A549 (cell line): ENCODE measurements at regions not wholly inside any gene's neighbourhood (a gene's known extent, or its start where the extent isn't known, plus 50 kb on each side); places are given as distances from the start of the nearest gene placed in this dataset.

Experiments
- ATAC-seq, 2 experiments: fragments of 200-7000 bp in 1 of 2; fragments of >200 bp in 1 of 2; cut with Nextera tagmentation in 1 of 2; cut with Tn5 transposase in 1 of 2; 3 replicates each; pipeline versions ENCODE4 v1.8.0 to v1.9.1; 2018 to 2020; ENCODE audit warnings: mild to moderate bottlenecking in 1 of 2, moderate library complexity in 1 of 2
- CTCF ChIA-PET: fragments of 300-600 bp; sonication (Branson Sonifier 250); formaldehyde crosslinking; extraction: SDS; loops from one replicate; lab custom pipeline; 2021; ENCODE audit warnings: antibody characterized with exemption, inconsistent platforms; lab: Yijun Ruan, JAX
- POLR2A ChIA-PET: fragments of 350-600 bp; formaldehyde crosslinking; extraction: SDS; loops from one replicate; lab custom pipeline; 2021; ENCODE audit warnings: antibody characterized with exemption, inconsistent platforms; lab: Yijun Ruan, JAX
- DNase-seq, 2 experiments: peaks; one replicate each; pipeline versions ENCODE4 v3.0.0 to v3.0.0-alpha.2; 2011 to 2016; ENCODE audit warnings: low read depth in 1 of 2, low spot score in 1 of 2
- FAIRE-seq: peaks from 2 replicates; lab custom pipeline; 2011; peaks lifted over from hg19 to GRCh38; lab: Jason Lieb, UNC
- H3K27ac ChIP-seq, 2 experiments: fragments of >200 bp; sonication (Bioruptor Twin); formaldehyde crosslinking; 3 replicates each; pipeline ENCODE4 v1.5.1; 2016 to 2017
- H3K4me1 ChIP-seq: fragments of >200 bp; sonication (Bioruptor Twin); formaldehyde crosslinking; 3 replicates; pipeline ENCODE4 v1.6.1; 2016
- H3K4me2 ChIP-seq: fragments of >200 bp; sonication (Bioruptor Twin); formaldehyde crosslinking; 3 replicates; pipeline ENCODE4 v1.6.1; 2016
- H3K4me3 ChIP-seq: fragments of >200 bp; sonication (Bioruptor Twin); formaldehyde crosslinking; 3 replicates; pipeline ENCODE4 v1.5.1; 2016
- H3K9me3 ChIP-seq: fragments of >200 bp; sonication (Bioruptor Twin); formaldehyde crosslinking; 3 replicates; pipeline ENCODE4 v1.6.1; 2016
- CBX2 ChIP-seq: fragments of 200-600 bp; sonication (generic); IDR thresholded peaks from 2 replicates; pipeline ENCODE4 v1.6.1; 2016; ENCODE audit warnings: low read depth, mild to moderate bottlenecking, borderline replicate concordance
- EHMT2 ChIP-seq: fragments of 200-600 bp; sonication (generic); IDR thresholded peaks from 2 replicates; pipeline ENCODE4 v1.6.1; 2016; ENCODE audit warnings: antibody characterized with exemption, low read depth, mild to moderate bottlenecking, moderate library complexity
- ELK1 ChIP-seq: fragments of 150-350 bp; IDR thresholded peaks from 2 replicates; pipeline ENCODE4 v1.6.1; 2014; ENCODE audit warnings: low read depth, mild to moderate bottlenecking, low read length
- HOXA7 ChIP-seq: fragments of 250-450 bp; sonication (Bioruptor Pico); IDR thresholded peaks from 2 replicates; pipeline ENCODE4 v1.5.0; 2020; ENCODE audit warnings: mild to moderate bottlenecking, moderate library complexity
- HOXB13 ChIP-seq: fragments of 250-450 bp; sonication (Bioruptor Pico); IDR thresholded peaks from 2 replicates; pipeline ENCODE4 v1.5.0; 2020; ENCODE audit warnings: low read depth, mild to moderate bottlenecking, moderate library complexity
- HOXB5 ChIP-seq: fragments of 250-450 bp; sonication (Bioruptor Pico); IDR thresholded peaks from 2 replicates; pipeline ENCODE4 v1.5.0; 2020; ENCODE audit warnings: mild to moderate bottlenecking, moderate library complexity
- MAZ ChIP-seq: fragments of 150-350 bp; IDR thresholded peaks from 2 replicates; pipeline ENCODE4 v1.6.1; 2014; ENCODE audit warnings: antibody characterized with exemption, low read depth, low read length, borderline replicate concordance
- MYC ChIP-seq: IDR thresholded peaks from 2 replicates; pipeline ENCODE4 v1.6.1; 2012; ENCODE audit warnings: mild to moderate bottlenecking, inconsistent platforms, low read length, improper control_type of control experiment, borderline replicate concordance
- NR3C1 ChIP-seq: fragments of >200 bp; sonication (Bioruptor Twin); formaldehyde crosslinking; IDR thresholded peaks from 3 replicates; pipeline ENCODE4 v1.6.1; 2017
- PBX3 ChIP-seq: IDR thresholded peaks from 2 replicates; pipeline ENCODE4 v1.6.1; 2012
- PHF8 ChIP-seq: fragments of 200-600 bp; sonication (generic); IDR thresholded peaks from 2 replicates; pipeline ENCODE4 v1.6.1; 2016; ENCODE audit warnings: low read depth, mild to moderate bottlenecking, antibody characterized with exemption, moderate library complexity, borderline replicate concordance
- POLR2AphosphoS2 ChIP-seq: conservative IDR thresholded peaks from 2 replicates; pipeline ENCODE4 v1.6.1; 2012; ENCODE audit warnings: low read length, improper control_type of control experiment, inconsistent platforms
- RAD21 ChIP-seq, 2 experiments: fragments of >200 bp in 1 of 2; sonication (Bioruptor Twin) in 1 of 2; formaldehyde crosslinking in 1 of 2; IDR thresholded peaks in 1 of 2; conservative IDR thresholded peaks in 1 of 2; 2 replicates in 1 of 2; 3 replicates in 1 of 2; pipeline ENCODE4 v1.6.1; 2012 to 2018; ENCODE audit warnings: inconsistent platforms in 1 of 2
- RARB ChIP-seq: fragments of 250-450 bp; sonication (Bioruptor Pico); IDR thresholded peaks from 2 replicates; pipeline ENCODE4 v1.8.0; 2021; ENCODE audit warnings: mild to moderate bottlenecking, moderate library complexity
- RCOR1 ChIP-seq: fragments of 150-350 bp; IDR thresholded peaks from 2 replicates; pipeline ENCODE4 v1.6.1; 2014; ENCODE audit warnings: antibody characterized with exemption, low read length, low read depth
- REST ChIP-seq: fragments of 200-600 bp; sonication (generic); IDR thresholded peaks from 2 replicates; pipeline ENCODE4 v1.6.1; 2016; ENCODE audit warnings: antibody characterized with exemption, mild to moderate bottlenecking, moderate library complexity
- SMC3 ChIP-seq: fragments of >200 bp; sonication (Bioruptor Twin); formaldehyde crosslinking; IDR thresholded peaks from 3 replicates; pipeline ENCODE4 v1.6.1; 2018; ENCODE audit warnings: inconsistent platforms
- SREBF2 ChIP-seq: fragments of 450-650 bp; IDR thresholded peaks from 2 replicates; pipeline ENCODE4 v1.6.1; 2014; ENCODE audit warnings: mild to moderate bottlenecking, moderate library complexity
- ZC3H11A ChIP-seq: fragments of 450-650 bp; IDR thresholded peaks from 2 replicates; pipeline ENCODE4 v1.6.1; 2014; ENCODE audit warnings: antibody characterized with exemption, mild to moderate bottlenecking
- ZSCAN20 ChIP-seq: fragments of 250-450 bp; sonication (Bioruptor Pico); IDR thresholded peaks from 2 replicates; pipeline ENCODE4 v1.8.0; 2022; ENCODE audit warnings: mild to moderate bottlenecking, moderate library complexity
- WGBS: methylation state at CpG from one replicate; pipeline ENCODE4 v1.1.6; 2017; ENCODE audit errors: missing lambda C conversion rate; 5-methylcytosine and 5-hydroxymethylcytosine counted together

- CTCF ChIA-PET: no interaction called here
- DNase-seq (no peak), FAIRE-seq (no peak), ATAC-seq (no peak)
- no peak overlapping the region for H3K4me2 ChIP-seq
- H3K9me3 ChIP-seq: no peaks in the 10 kb centered on the region
- H3K27ac ChIP-seq: no peak overlapping the region
- POLR2A ChIA-PET: no interaction called here
- no peaks in the 10 kb centered on the region for H3K4me1 ChIP-seq
- 33% methylated on average over 4 of the region's 4 CpGs for WGBS
- TF ChIP-seq SMC3: no peak
- no peak for TF ChIP-seq EHMT2
- no peak for TF ChIP-seq ELK1
- TF ChIP-seq POLR2AphosphoS2: no peak
- TF ChIP-seq CBX2: no peak
- TF ChIP-seq RAD21 (conservative IDR thresholded peaks at IDR 0.05 in 1 of 2, IDR thresholded peaks at IDR 0.05 in 1 of 2): no peak
- TF ChIP-seq NR3C1: no peak
- TF ChIP-seq PBX3: no peak
- TF ChIP-seq RCOR1: no peak
- H3K4me3 ChIP-seq: no peak overlapping the region
Observed at GRCh38 chr7:152998420-152998819, 238.9 kb downstream of the ACTR3B start.

GRCh38 chr7:153002115-153002514 lies 242.6 kb downstream of the ACTR3B start:
- WGBS: 83% methylated on average over 1 of the region's 1 CpG
- POLR2A ChIA-PET: no interaction called here
- no peak for FAIRE-seq

DNA sequence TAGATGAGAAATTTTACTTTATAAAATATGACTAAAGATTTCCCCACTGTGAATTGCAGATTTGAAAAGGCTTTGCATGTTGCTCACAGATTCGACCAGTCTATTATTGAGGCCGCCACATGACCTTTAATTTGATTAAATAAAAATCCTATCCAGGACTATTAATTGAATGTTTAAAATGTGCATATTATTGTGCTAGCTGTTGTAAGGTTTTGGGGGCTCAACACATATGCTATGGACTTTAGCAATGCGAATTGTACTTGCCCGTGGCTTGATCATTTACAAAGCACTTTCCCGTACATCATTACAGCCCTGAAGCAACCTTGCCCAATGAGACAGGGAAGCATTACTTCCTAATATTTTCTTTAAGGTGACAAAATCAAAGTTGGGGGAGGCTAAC lies 243.0 kb downstream of the ACTR3B start:
- CTCF ChIA-PET: no interaction called here
- FAIRE-seq: no peak
- no peak overlapping the region for H3K4me3 ChIP-seq
- no peak for TF ChIP-seq RARB
- TF ChIP-seq NR3C1: no peak
- TF ChIP-seq SMC3: no peak
- no peak for TF ChIP-seq HOXB5 (CRISPR knock-in tag)
- no peak for TF ChIP-seq HOXB13 (CRISPR knock-in tag)
- TF ChIP-seq ZC3H11A: no peak
- no peak for TF ChIP-seq HOXA7 (CRISPR knock-in tag)
- no peak for TF ChIP-seq SREBF2
- no peak for TF ChIP-seq REST
- no peak for TF ChIP-seq PHF8
- no peak for TF ChIP-seq ZSCAN20
- no peak for TF ChIP-seq CBX2
- TF ChIP-seq, all 56 proteins: peak for 0
- no peaks in the 10 kb centered on the region for H3K9me3 ChIP-seq
- POLR2A ChIA-PET: no interaction called here
- no peaks in the 10 kb centered on the region for H3K4me1 ChIP-seq
- H3K27ac ChIP-seq: no peak overlapping the region
- no peak for ATAC-seq
- DNase-seq: no peak
- no peak overlapping the region for H3K4me2 ChIP-seq
- WGBS: 17% methylated on average over 5 of the region's 5 CpGs

More at GRCh38 chr7:153002115-153002514, 242.6 kb downstream of the ACTR3B start:
- no peak overlapping the region for H3K4me3 ChIP-seq
- TF ChIP-seq MAZ (no peak), SMC3 (no peak), MYC (no peak)
- H3K9me3 ChIP-seq: no peaks in the 10 kb centered on the region
- DNase-seq (no peak), ATAC-seq (no peak)
- no peak overlapping the region for H3K4me2 ChIP-seq
- no peaks in the 10 kb centered on the region for H3K4me1 ChIP-seq
- CTCF ChIA-PET: no interaction called here
- no peak overlapping the region for H3K27ac ChIP-seq
